ENCODE measurements at regions not wholly inside any gene's neighbourhood (a gene's known extent, or its start where the extent isn't known, plus 50 kb on each side); places are given as distances from the start of the nearest gene placed in this dataset.

DNA sequence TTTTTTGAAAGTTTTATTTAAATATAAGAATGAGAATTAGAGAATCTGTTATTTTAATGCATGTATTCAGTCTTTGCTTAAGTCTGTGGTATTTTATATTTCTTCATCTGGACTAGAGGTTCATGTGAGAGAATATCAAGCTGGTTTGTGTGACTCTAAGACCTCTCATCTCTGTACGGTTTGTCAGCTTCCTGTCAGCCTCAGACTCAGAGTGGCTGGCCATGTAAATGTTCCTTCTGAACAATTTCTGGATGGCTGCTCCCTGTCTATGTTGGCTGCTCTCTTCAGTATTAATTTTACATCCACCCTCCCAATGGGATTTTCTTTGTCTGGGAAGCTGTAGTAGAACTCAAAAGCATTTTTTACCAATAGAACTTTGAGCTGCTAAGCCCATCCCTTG, 225.3 kb upstream of the THUMPD2 start:
- DNase-seq (ENCODE audit: low spot score), result no peak
- H3K4me1 ChIP-seq (ENCODE audit: insufficient read depth), result no peaks in the 10 kb centered on the region
- H3K27ac ChIP-seq (ENCODE audit: low read depth), result no peak overlapping the region
- no peaks in the 10 kb centered on the region; the same call in 1 of the 3 replicates for H3K9me3 Mint-ChIP-seq
- no peaks in the 10 kb centered on the region for H3K27me3 ChIP-seq (ENCODE audit: insufficient read depth)
- H3K4me3 ChIP-seq, result no peak overlapping the region
- H3K27me3 Mint-ChIP-seq (ENCODE audit: insufficient read depth, low read depth, poor library complexity), result no peaks in the 10 kb centered on the region
- H3K4me2 ChIP-seq, result no peak overlapping the region
- H3K27ac Mint-ChIP-seq, result no peak overlapping the region
- no peak overlapping the region for H2AFZ ChIP-seq
- H3K4me3 Mint-ChIP-seq, result no peak overlapping the region
- no peak for ATAC-seq
- no peaks in the 10 kb centered on the region for H3K4me1 Mint-ChIP-seq
- no peaks in the 10 kb centered on the region for H4K20me1 ChIP-seq (replicated peaks; ENCODE audit: insufficient read depth)
- H3K9me2 ChIP-seq (ENCODE audit: insufficient read depth), result no peaks in the 10 kb centered on the region
- H3K79me2 ChIP-seq (replicated peaks; ENCODE audit: insufficient read depth), result no peaks in the 10 kb centered on the region
- TF ChIP-seq, protein P1, sequence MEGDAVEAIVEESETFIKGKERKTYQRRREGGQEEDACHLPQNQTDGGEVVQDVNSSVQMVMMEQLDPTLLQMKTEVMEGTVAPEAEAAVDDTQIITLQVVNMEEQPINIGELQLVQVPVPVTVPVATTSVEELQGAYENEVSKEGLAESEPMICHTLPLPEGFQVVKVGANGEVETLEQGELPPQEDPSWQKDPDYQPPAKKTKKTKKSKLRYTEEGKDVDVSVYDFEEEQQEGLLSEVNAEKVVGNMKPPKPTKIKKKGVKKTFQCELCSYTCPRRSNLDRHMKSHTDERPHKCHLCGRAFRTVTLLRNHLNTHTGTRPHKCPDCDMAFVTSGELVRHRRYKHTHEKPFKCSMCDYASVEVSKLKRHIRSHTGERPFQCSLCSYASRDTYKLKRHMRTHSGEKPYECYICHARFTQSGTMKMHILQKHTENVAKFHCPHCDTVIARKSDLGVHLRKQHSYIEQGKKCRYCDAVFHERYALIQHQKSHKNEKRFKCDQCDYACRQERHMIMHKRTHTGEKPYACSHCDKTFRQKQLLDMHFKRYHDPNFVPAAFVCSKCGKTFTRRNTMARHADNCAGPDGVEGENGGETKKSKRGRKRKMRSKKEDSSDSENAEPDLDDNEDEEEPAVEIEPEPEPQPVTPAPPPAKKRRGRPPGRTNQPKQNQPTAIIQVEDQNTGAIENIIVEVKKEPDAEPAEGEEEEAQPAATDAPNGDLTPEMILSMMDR (conservative IDR thresholded peaks at IDR 0.05; ENCODE audit: low read depth in 2 of 2), result no peak
- TF ChIP-seq JUNB (IDR thresholded peaks at IDR 0.05; ENCODE audit: unreplicated experiment) (no peak), EZH2 (IDR thresholded peaks at IDR 0.05; ENCODE audit: low read depth, unreplicated experiment) (no peak), ZNF331 (CRISPR knock-in tag; IDR thresholded peaks at IDR 0.05; ENCODE audit: low read depth) (no peak), ZNF114 (CRISPR knock-in tag; IDR thresholded peaks at IDR 0.05) (no peak), STAT1 (IDR thresholded peaks at IDR 0.05; ENCODE audit: unreplicated experiment) (no peak), NANOG (IDR thresholded peaks at IDR 0.05; ENCODE audit: borderline replicate concordance) (no peak), EZH2phosphoT487 (IDR thresholded peaks at IDR 0.05; ENCODE audit: unreplicated experiment) (no peak), CREB1 (CRISPR knock-in tag; IDR thresholded peaks at IDR 0.05; ENCODE audit: low read depth) (no peak), POLR2AphosphoS5 (IDR thresholded peaks at IDR 0.05; ENCODE audit: low read depth) (no peak)
- TF ChIP-seq, protein P2, sequence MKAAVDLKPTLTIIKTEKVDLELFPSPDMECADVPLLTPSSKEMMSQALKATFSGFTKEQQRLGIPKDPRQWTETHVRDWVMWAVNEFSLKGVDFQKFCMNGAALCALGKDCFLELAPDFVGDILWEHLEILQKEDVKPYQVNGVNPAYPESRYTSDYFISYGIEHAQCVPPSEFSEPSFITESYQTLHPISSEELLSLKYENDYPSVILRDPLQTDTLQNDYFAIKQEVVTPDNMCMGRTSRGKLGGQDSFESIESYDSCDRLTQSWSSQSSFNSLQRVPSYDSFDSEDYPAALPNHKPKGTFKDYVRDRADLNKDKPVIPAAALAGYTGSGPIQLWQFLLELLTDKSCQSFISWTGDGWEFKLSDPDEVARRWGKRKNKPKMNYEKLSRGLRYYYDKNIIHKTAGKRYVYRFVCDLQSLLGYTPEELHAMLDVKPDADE (IDR thresholded peaks at IDR 0.05), result no peak
- TF ChIP-seq, protein P3, sequence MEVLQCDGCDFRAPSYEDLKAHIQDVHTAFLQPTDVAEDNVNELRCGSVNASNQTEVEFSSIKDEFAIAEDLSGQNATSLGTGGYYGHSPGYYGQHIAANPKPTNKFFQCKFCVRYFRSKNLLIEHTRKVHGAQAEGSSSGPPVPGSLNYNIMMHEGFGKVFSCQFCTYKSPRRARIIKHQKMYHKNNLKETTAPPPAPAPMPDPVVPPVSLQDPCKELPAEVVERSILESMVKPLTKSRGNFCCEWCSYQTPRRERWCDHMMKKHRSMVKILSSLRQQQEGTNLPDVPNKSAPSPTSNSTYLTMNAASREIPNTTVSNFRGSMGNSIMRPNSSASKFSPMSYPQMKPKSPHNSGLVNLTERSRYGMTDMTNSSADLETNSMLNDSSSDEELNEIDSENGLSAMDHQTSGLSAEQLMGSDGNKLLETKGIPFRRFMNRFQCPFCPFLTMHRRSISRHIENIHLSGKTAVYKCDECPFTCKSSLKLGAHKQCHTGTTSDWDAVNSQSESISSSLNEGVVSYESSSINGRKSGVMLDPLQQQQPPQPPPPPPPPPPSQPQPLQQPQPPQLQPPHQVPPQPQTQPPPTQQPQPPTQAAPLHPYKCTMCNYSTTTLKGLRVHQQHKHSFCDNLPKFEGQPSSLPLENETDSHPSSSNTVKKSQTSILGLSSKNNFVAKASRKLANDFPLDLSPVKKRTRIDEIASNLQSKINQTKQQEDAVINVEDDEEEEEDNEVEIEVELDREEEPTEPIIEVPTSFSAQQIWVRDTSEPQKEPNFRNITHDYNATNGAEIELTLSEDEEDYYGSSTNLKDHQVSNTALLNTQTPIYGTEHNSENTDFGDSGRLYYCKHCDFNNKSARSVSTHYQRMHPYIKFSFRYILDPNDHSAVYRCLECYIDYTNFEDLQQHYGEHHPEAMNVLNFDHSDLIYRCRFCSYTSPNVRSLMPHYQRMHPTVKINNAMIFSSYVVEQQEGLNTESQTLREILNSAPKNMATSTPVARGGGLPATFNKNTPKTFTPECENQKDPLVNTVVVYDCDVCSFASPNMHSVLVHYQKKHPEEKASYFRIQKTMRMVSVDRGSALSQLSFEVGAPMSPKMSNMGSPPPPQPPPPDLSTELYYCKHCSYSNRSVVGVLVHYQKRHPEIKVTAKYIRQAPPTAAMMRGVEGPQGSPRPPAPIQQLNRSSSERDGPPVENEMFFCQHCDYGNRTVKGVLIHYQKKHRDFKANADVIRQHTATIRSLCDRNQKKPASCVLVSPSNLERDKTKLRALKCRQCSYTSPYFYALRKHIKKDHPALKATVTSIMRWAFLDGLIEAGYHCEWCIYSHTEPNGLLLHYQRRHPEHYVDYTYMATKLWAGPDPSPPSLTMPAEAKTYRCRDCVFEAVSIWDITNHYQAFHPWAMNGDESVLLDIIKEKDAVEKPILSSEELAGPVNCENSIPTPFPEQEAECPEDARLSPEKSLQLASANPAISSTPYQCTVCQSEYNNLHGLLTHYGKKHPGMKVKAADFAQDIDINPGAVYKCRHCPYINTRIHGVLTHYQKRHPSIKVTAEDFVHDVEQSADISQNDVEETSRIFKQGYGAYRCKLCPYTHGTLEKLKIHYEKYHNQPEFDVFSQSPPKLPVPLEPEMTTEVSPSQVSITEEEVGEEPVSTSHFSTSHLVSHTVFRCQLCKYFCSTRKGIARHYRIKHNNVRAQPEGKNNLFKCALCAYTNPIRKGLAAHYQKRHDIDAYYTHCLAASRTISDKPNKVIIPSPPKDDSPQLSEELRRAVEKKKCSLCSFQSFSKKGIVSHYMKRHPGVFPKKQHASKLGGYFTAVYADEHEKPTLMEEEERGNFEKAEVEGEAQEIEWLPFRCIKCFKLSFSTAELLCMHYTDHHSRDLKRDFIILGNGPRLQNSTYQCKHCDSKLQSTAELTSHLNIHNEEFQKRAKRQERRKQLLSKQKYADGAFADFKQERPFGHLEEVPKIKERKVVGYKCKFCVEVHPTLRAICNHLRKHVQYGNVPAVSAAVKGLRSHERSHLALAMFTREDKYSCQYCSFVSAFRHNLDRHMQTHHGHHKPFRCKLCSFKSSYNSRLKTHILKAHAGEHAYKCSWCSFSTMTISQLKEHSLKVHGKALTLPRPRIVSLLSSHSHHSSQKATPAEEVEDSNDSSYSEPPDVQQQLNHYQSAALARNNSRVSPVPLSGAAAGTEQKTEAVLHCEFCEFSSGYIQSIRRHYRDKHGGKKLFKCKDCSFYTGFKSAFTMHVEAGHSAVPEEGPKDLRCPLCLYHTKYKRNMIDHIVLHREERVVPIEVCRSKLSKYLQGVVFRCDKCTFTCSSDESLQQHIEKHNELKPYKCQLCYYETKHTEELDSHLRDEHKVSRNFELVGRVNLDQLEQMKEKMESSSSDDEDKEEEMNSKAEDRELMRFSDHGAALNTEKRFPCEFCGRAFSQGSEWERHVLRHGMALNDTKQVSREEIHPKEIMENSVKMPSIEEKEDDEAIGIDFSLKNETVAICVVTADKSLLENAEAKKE (CRISPR knock-in tag; IDR thresholded peaks at IDR 0.05), result no peak
- TF ChIP-seq, protein P4, sequence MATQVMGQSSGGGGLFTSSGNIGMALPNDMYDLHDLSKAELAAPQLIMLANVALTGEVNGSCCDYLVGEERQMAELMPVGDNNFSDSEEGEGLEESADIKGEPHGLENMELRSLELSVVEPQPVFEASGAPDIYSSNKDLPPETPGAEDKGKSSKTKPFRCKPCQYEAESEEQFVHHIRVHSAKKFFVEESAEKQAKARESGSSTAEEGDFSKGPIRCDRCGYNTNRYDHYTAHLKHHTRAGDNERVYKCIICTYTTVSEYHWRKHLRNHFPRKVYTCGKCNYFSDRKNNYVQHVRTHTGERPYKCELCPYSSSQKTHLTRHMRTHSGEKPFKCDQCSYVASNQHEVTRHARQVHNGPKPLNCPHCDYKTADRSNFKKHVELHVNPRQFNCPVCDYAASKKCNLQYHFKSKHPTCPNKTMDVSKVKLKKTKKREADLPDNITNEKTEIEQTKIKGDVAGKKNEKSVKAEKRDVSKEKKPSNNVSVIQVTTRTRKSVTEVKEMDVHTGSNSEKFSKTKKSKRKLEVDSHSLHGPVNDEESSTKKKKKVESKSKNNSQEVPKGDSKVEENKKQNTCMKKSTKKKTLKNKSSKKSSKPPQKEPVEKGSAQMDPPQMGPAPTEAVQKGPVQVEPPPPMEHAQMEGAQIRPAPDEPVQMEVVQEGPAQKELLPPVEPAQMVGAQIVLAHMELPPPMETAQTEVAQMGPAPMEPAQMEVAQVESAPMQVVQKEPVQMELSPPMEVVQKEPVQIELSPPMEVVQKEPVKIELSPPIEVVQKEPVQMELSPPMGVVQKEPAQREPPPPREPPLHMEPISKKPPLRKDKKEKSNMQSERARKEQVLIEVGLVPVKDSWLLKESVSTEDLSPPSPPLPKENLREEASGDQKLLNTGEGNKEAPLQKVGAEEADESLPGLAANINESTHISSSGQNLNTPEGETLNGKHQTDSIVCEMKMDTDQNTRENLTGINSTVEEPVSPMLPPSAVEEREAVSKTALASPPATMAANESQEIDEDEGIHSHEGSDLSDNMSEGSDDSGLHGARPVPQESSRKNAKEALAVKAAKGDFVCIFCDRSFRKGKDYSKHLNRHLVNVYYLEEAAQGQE (IDR thresholded peaks at IDR 0.05; ENCODE audit: unreplicated experiment), result no peak
- H3K36me3 ChIP-seq (ENCODE audit: insufficient read depth), result no peaks in the 10 kb centered on the region
- H3K36me3 Mint-ChIP-seq (ENCODE audit: low read depth), result no peaks in the 10 kb centered on the region
- no peaks in the 10 kb centered on the region for H3F3A ChIP-seq (replicated peaks; ENCODE audit: low read depth)

Measured in GM23338 (cell line).